CD4-positive, alpha-beta memory T cell (primary cell): ENCODE measurements at regions not wholly inside any gene's neighbourhood (a gene's known extent, or its start where the extent isn't known, plus 50 kb on each side); places are given as distances from the start of the nearest gene placed in this dataset.
"Not testable (repeated sequence)": the region's sequence is repeated elsewhere in the genome, so short reads cannot be mapped to it uniquely, and the experiment has no call there.

Source experiments
- CTCF ChIA-PET: fragments of 350-600 bp; sonication (Branson Sonifier 250); formaldehyde crosslinking; loops from one replicate; lab custom pipeline; 2021; ENCODE audit warnings: inconsistent platforms; ENCODE audit not compliant: partially characterized antibody; lab: Charles Lee
- POLR2A ChIA-PET: fragments of 350-600 bp; sonication (Branson Sonifier 250); formaldehyde crosslinking; loops from one replicate; lab custom pipeline; 2021; ENCODE audit not compliant: partially characterized antibody; lab: Charles Lee
- DNase-seq, 5 donors: peaks; one replicate each; pipeline versions ENCODE4 v3.0.0 to v3.0.0-alpha.2; 2020 to 2022; ENCODE audit warnings: mixed read lengths in 1 of 5
- H3K27ac ChIP-seq: one replicate; pipeline ENCODE4 v1.7.0; 2013; ENCODE audit warnings: low read depth, low read length
- H3K27me3 ChIP-seq: 2 replicates; pipeline ENCODE4 v1.7.0; 2013; ENCODE audit warnings: mild to moderate bottlenecking, low read length, moderate library complexity; ENCODE audit not compliant: insufficient read depth
- H3K36me3 ChIP-seq: 2 replicates; pipeline ENCODE4 v1.7.0; 2013; ENCODE audit warnings: mild to moderate bottlenecking, low read length, moderate library complexity; ENCODE audit not compliant: insufficient read depth
- H3K4me1 ChIP-seq: 2 replicates; pipeline ENCODE4 v1.7.0; 2013; ENCODE audit warnings: mild to moderate bottlenecking, low read length, moderate library complexity; ENCODE audit not compliant: insufficient read depth
- H3K4me3 ChIP-seq, 2 donors: one replicate each; pipeline ENCODE4 v1.7.0; 2013; ENCODE audit warnings: low read length in 2 of 2, mild to moderate bottlenecking in 1 of 2
- H3K9me3 ChIP-seq, 2 donors: one replicate each; pipeline ENCODE4 v1.7.0; 2013; ENCODE audit warnings: low read length in 2 of 2, control low read depth in 1 of 2; ENCODE audit not compliant: control insufficient read depth in 1 of 2
- H3K27ac Mint-ChIP-seq, 7 donors: one replicate each; pipeline ENCODE4 v1.8.0; 2020 to 2021; ENCODE audit warnings: mixed read lengths in 7 of 7, mild to moderate bottlenecking in 6 of 7, inconsistent platforms in 3 of 7, moderate library complexity in 3 of 7
- H3K27me3 Mint-ChIP-seq, 2 donors: one replicate each; pipeline ENCODE4 v1.8.0; 2020 to 2021; ENCODE audit warnings: mixed read lengths in 2 of 2
- H3K36me3 Mint-ChIP-seq, 2 donors: one replicate each; pipeline ENCODE4 v1.8.0; 2020 to 2021; ENCODE audit warnings: mixed read lengths in 2 of 2, inconsistent platforms in 1 of 2, mild to moderate bottlenecking in 1 of 2
- H3K4me1 Mint-ChIP-seq, 4 donors: one replicate each; pipeline ENCODE4 v1.8.0; 2020 to 2021; ENCODE audit warnings: mixed read lengths in 4 of 4, mild to moderate bottlenecking in 1 of 4
- H3K4me3 Mint-ChIP-seq, 8 donors: one replicate each; pipeline ENCODE4 v1.8.0; 2020 to 2021; ENCODE audit warnings: mixed read lengths in 8 of 8, mild to moderate bottlenecking in 7 of 8, moderate library complexity in 6 of 8, inconsistent platforms in 3 of 8
- H3K9me3 Mint-ChIP-seq, 8 donors: one replicate each; pipeline ENCODE4 v1.8.0; 2020 to 2021; ENCODE audit warnings: mixed read lengths in 8 of 8, mild to moderate bottlenecking in 5 of 8, inconsistent platforms in 3 of 8, moderate library complexity in 1 of 8
- intact Hi-C: fragments of 100-400 bp; cut with micrococcal nuclease; formaldehyde crosslinking; loops from one replicate; pipeline ENCODE4 v1.15.1; 2023

DNA sequence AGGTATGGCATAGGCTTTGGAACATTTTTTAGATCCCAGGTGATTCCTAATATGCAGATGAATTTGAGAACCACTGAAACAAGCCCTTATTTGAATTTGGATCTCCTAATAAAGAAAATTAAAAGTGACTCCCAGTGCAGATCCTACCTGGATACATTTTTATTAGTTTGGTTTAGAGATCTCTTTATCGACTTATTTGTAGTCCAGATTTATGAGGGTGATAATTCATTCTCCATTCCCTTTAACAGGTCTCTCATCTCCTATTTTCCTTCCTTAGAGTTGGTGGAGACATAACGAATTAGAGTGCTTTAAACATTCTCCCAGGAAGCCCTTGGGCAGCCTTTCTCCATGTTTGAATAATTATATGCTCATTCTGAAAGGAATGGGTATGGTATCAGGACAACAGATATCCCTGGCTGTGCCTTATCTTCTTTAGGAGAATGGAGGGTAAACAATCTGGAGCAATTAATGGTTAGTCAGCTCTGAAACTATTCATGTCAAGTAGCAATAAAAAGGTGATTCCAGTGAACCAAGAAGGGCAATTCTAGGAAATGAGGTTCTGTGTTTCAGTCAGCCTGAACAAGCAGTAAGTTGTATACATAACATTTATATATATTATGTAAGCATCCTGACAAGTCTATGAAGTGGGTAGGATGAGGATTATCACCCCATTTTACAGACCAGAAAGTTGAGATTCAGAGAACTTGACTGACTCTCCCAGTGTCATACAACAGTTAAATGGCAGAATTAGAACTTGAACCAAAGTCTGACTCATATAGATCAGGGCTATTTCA lies 53.9 kb upstream of the RCE1 start:
- Mint-ChIP-seq H3K27ac (no peak overlapping the region), H3K4me3 (no peak overlapping the region), H3K9me3 (no peaks in the 10 kb centered on the region), H3K27me3 (no peaks in the 10 kb centered on the region), H3K36me3 (no peaks in the 10 kb centered on the region), H3K4me1 (peaks cover 0 to 4% (median 0%) of the 10 kb centered on the region in 4 donors)
- ChIA-PET CTCF (no interaction called here), POLR2A (no interaction called here)
- intact Hi-C loops: no loop called here
- no peaks in the 10 kb centered on the region for H3K36me3 ChIP-seq
- H3K9me3 ChIP-seq: no peaks in the 10 kb centered on the region
- H3K4me3 ChIP-seq: no peak overlapping the region
- DNase-seq: no peak
- no peaks in the 10 kb centered on the region for H3K27me3 ChIP-seq
- H3K4me1 ChIP-seq: no peaks in the 10 kb centered on the region
- no peak overlapping the region for H3K27ac ChIP-seq

DNA sequence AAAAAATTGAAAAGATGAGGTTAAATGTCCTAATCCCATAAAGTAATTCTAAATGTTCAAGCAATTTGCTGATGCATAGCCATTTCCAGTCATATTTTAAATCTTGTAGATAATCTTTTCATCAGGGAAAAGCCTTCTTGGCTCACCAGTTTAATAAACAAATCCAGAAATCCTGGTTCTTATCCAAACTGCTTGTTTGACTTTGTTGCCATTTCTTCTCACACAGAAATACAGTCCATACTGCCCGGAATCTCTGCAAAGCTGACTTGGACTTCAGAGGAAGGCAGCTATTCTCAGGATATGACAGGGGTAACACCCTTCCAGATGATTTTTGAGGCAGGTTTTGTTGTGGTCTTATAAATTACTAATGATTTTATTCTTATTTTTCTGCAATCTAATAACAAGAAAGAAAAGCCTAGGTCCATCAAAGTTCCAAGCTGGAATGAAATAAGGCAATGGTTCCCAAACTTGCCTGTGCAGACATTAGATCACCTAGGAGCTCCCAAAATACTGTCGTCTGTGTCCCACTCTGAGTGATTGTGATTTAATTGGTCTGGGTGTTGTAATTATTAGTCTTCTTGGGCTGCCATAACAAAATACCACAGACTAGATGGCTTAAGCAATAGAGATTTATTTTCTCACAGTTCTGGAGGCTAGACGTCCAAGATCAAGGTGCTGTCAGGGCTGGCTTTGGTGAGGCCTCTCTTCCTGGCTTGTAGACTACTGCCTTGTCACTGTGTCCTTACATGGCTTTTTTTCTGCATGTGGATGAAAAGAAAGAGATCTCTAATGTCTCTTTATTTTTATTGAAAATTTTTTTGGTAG lies 55.1 kb upstream of the RCE1 start:
- Histone ChIP-seq H3K4me1 (no peaks in the 10 kb centered on the region), H3K4me3 (no peak overlapping the region), H3K27ac (no peak overlapping the region), H3K27me3 (no peaks in the 10 kb centered on the region), H3K9me3 (no peaks in the 10 kb centered on the region), H3K36me3 (no peaks in the 10 kb centered on the region)
- peaks cover 0 to 4% (median 0%) of the 10 kb centered on the region in 4 donors for H3K4me1 Mint-ChIP-seq
- no peak overlapping the region for H3K4me3 Mint-ChIP-seq
- POLR2A ChIA-PET: no interaction called here
- CTCF ChIA-PET: no interaction called here
- DNase-seq: no peak
- H3K9me3 Mint-ChIP-seq: no peaks in the 10 kb centered on the region
- no peaks in the 10 kb centered on the region for H3K27me3 Mint-ChIP-seq
- intact Hi-C loops: no loop called here
- no peak overlapping the region for H3K27ac Mint-ChIP-seq
- no peaks in the 10 kb centered on the region for H3K36me3 Mint-ChIP-seq

GRCh38 chr11:66784575-66784974 lies 55.6 kb upstream of the SPTBN2 start:
- Mint-ChIP-seq H3K27me3 (no peaks in the 10 kb centered on the region), H3K4me3 (no peak overlapping the region), H3K27ac (no peak overlapping the region), H3K36me3 (no peaks in the 10 kb centered on the region), H3K9me3 (no peaks in the 10 kb centered on the region), H3K4me1 (peaks cover 0 to 4% (median 0%) of the 10 kb centered on the region in 4 donors)
- no peak overlapping the region for H3K4me3 ChIP-seq
- ChIA-PET POLR2A (no interaction called here), CTCF (no interaction called here)
- H3K9me3 ChIP-seq: no peaks in the 10 kb centered on the region
- no peak overlapping the region for H3K27ac ChIP-seq
- H3K27me3 ChIP-seq: no peaks in the 10 kb centered on the region
- no peaks in the 10 kb centered on the region for H3K4me1 ChIP-seq
- no peak for DNase-seq
- no peaks in the 10 kb centered on the region for H3K36me3 ChIP-seq
- intact Hi-C loops: no loop called here

DNA sequence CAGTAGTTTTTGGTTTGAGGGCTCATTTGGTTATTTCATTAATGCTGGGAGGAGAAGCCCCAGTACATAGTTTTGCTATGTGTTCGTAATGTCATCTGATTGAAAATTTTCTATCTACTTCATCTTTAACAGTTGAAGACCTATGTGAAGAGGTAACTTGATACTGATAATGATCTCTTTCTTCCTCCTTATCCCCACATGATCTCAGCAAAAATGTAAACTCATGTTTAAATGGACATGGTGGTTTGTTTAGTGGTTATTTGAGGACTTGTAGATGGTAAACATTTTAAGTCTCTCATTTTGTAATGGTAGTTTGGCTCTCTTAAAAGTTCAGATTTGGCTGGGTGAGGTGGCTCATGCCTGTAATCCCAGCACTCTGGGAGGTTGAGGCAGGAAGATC lies 53.7 kb upstream of the SPTBN2 start:
- H3K4me1 Mint-ChIP-seq: peaks cover 0 to 4% (median 0%) of the 10 kb centered on the region in 4 donors
- H3K27ac Mint-ChIP-seq: no peak overlapping the region
- no peaks in the 10 kb centered on the region for H3K9me3 Mint-ChIP-seq
- ChIA-PET CTCF (interaction anchor here (1.0 kb wide), 1 partner anchor 10 kb away, joined by 3 read pairs; no protein-coding TSS in a partner anchor), POLR2A (no interaction called here)
- no peak for DNase-seq
- no peaks in the 10 kb centered on the region for H3K27me3 Mint-ChIP-seq
- Histone ChIP-seq H3K27ac (no peak overlapping the region), H3K36me3 (no peaks in the 10 kb centered on the region), H3K9me3 (no peaks in the 10 kb centered on the region), H3K4me3 (no peak overlapping the region), H3K4me1 (no peaks in the 10 kb centered on the region), H3K27me3 (no peaks in the 10 kb centered on the region)
- intact Hi-C loops: no loop called here
- no peak overlapping the region for H3K4me3 Mint-ChIP-seq
- no peaks in the 10 kb centered on the region for H3K36me3 Mint-ChIP-seq

DNA sequence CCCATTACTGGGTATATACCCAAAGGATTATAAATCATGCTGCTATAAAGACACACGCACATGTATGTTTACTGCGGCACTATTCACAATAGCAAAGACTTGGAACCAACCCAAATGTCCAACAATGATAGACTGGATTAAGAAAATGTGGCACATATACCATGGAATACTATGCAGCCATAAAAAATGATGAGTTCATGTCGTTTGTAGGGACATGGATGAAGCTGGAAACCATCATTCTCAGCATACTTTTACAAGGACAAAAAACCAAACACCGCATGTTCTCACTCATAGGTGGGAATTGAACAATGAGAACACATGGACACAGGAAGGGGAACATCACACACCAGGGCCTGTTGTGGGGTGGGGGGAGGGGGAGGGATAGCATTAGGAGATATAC lies 50.6 kb upstream of the SPTBN2 start:
- H3K4me1 Mint-ChIP-seq, H3K27me3 ChIP-seq, intact Hi-C loops, H3K27ac ChIP-seq, H3K36me3 Mint-ChIP-seq, H3K4me3 Mint-ChIP-seq, H3K4me1 ChIP-seq, H3K27me3 Mint-ChIP-seq, CTCF ChIA-PET, H3K9me3 ChIP-seq, POLR2A ChIA-PET, H3K27ac Mint-ChIP-seq, H3K4me3 ChIP-seq, H3K36me3 ChIP-seq, DNase-seq, H3K9me3 Mint-ChIP-seq: not testable (repeated sequence)
